ENCODE measurements at regions not wholly inside any gene's neighbourhood (a gene's known extent, or its start where the extent isn't known, plus 50 kb on each side); places are given as distances from the start of the nearest gene placed in this dataset.
"Not testable (repeated sequence)": the region's sequence is repeated elsewhere in the genome, so short reads cannot be mapped to it uniquely, and the experiment has no call there.

GRCh38 chr10:64374346-64374745 is 853.1 kb downstream of the REEP3 start:
- Mint-ChIP-seq H3K4me1 (no peaks in the 10 kb centered on the region), H3K36me3 (no peaks in the 10 kb centered on the region), H3K27me3 (no peaks in the 10 kb centered on the region), H3K4me3 (no peak overlapping the region), H3K9me3 (no peaks in the 10 kb centered on the region), H3K27ac (no peak overlapping the region)
- DNase-seq = no peak
- CTCF ChIA-PET = no interaction called here

GRCh38 chr10:64376167-64376566 is 855.0 kb downstream of the REEP3 start:
- Mint-ChIP-seq H3K4me1 (no peaks in the 10 kb centered on the region), H3K27me3 (no peaks in the 10 kb centered on the region), H3K4me3 (no peak overlapping the region), H3K27ac (no peak overlapping the region), H3K9me3 (no peaks in the 10 kb centered on the region), H3K36me3 (no peaks in the 10 kb centered on the region)
- CTCF ChIA-PET = no interaction called here
- no peak for DNase-seq

GRCh38 chr10:64379898-64380297 is 858.7 kb downstream of the REEP3 start:
- no peaks in the 10 kb centered on the region for H3K27me3 Mint-ChIP-seq

GRCh38 chr10:64385355-64385754 is 864.2 kb downstream of the REEP3 start:
- Mint-ChIP-seq H3K4me1 (no peaks in the 10 kb centered on the region), H3K9me3 (peaks cover 2% of the 10 kb centered on the region), H3K36me3 (no peaks in the 10 kb centered on the region), H3K27ac (no peak overlapping the region), H3K4me3 (no peak overlapping the region), H3K27me3 (no peaks in the 10 kb centered on the region)
- CTCF ChIA-PET = no interaction called here
- DNase-seq = no peak

More at GRCh38 chr10:64379898-64380297, 858.7 kb downstream of the REEP3 start:
- Mint-ChIP-seq H3K27ac (no peak overlapping the region), H3K9me3 (peaks cover 2% of the 10 kb centered on the region), H3K4me1 (no peaks in the 10 kb centered on the region), H3K4me3 (no peak overlapping the region), H3K36me3 (no peaks in the 10 kb centered on the region)
- no peak for DNase-seq
- CTCF ChIA-PET = no interaction called here

GRCh38 chr10:64394744-64395143 is 873.5 kb downstream of the REEP3 start:
- Mint-ChIP-seq H3K27me3 (no peaks in the 10 kb centered on the region), H3K36me3 (no peaks in the 10 kb centered on the region), H3K27ac (no peak overlapping the region), H3K4me1 (no peaks in the 10 kb centered on the region), H3K9me3 (peaks cover 2% of the 10 kb centered on the region), H3K4me3 (no peak overlapping the region)
- no peak for DNase-seq
- CTCF ChIA-PET = no interaction called here

- CTCF ChIA-PET = no interaction called here
- no peaks in the 10 kb centered on the region for H3K4me1 Mint-ChIP-seq
- H3K27me3 Mint-ChIP-seq = no peaks in the 10 kb centered on the region
- H3K36me3 Mint-ChIP-seq = no peaks in the 10 kb centered on the region
- H3K27ac Mint-ChIP-seq = no peak overlapping the region
- peaks cover 2% of the 10 kb centered on the region for H3K9me3 Mint-ChIP-seq
- H3K4me3 Mint-ChIP-seq = no peak overlapping the region
- DNase-seq = no peak
Observed at GRCh38 chr10:64396105-64396708, 875.0 kb downstream of the REEP3 start.

- Mint-ChIP-seq H3K36me3 (no peaks in the 10 kb centered on the region), H3K4me1 (no peaks in the 10 kb centered on the region), H3K27ac (no peak overlapping the region), H3K9me3 (no peaks in the 10 kb centered on the region), H3K27me3 (no peaks in the 10 kb centered on the region), H3K4me3 (no peak overlapping the region)
- no peak for DNase-seq
- CTCF ChIA-PET = no interaction called here
Observed at GRCh38 chr10:64397125-64397524, 875.9 kb downstream of the REEP3 start.

GRCh38 chr10:64408391-64409183 is 887.4 kb downstream of the REEP3 start:
- Mint-ChIP-seq H3K9me3 (peaks cover 4% of the 10 kb centered on the region), H3K4me1 (no peaks in the 10 kb centered on the region), H3K27ac (no peak overlapping the region), H3K36me3 (no peaks in the 10 kb centered on the region), H3K27me3 (no peaks in the 10 kb centered on the region), H3K4me3 (no peak overlapping the region)
- DNase-seq = no peak
- CTCF ChIA-PET = no interaction called here

- DNase-seq = no peak
- CTCF ChIA-PET = no interaction called here
- no peaks in the 10 kb centered on the region for H3K27me3 Mint-ChIP-seq
- peaks cover 4% of the 10 kb centered on the region for H3K9me3 Mint-ChIP-seq
- H3K27ac Mint-ChIP-seq = no peak overlapping the region
- no peaks in the 10 kb centered on the region for H3K36me3 Mint-ChIP-seq
- H3K4me1 Mint-ChIP-seq = no peaks in the 10 kb centered on the region
- no peak overlapping the region for H3K4me3 Mint-ChIP-seq
Observed at GRCh38 chr10:64409349-64409748, 888.1 kb downstream of the REEP3 start.

GRCh38 chr10:64416011-64416410 is 894.8 kb downstream of the REEP3 start:
- DNase-seq = no peak
- no peak overlapping the region for H3K27ac Mint-ChIP-seq
- H3K9me3 Mint-ChIP-seq = no peaks in the 10 kb centered on the region
- no peak overlapping the region for H3K4me3 Mint-ChIP-seq
- H3K4me1 Mint-ChIP-seq = no peaks in the 10 kb centered on the region
- CTCF ChIA-PET = no interaction called here
- no peaks in the 10 kb centered on the region for H3K36me3 Mint-ChIP-seq
- H3K27me3 Mint-ChIP-seq = no peaks in the 10 kb centered on the region

GRCh38 chr10:64419461-64419860 is 898.3 kb downstream of the REEP3 start:
- CTCF ChIA-PET = no interaction called here
- H3K9me3 Mint-ChIP-seq = no peaks in the 10 kb centered on the region

GRCh38 chr10:64426745-64427144 is 905.5 kb downstream of the REEP3 start:
- Mint-ChIP-seq H3K36me3 (no peaks in the 10 kb centered on the region), H3K27me3 (no peaks in the 10 kb centered on the region), H3K4me1 (no peaks in the 10 kb centered on the region), H3K27ac (no peak overlapping the region), H3K9me3 (no peaks in the 10 kb centered on the region), H3K4me3 (no peak overlapping the region)
- DNase-seq = no peak
- CTCF ChIA-PET = no interaction called here

More at GRCh38 chr10:64419461-64419860, 898.3 kb downstream of the REEP3 start:
- Mint-ChIP-seq H3K27ac (no peak overlapping the region), H3K36me3 (no peaks in the 10 kb centered on the region), H3K27me3 (no peaks in the 10 kb centered on the region), H3K4me3 (no peak overlapping the region), H3K4me1 (no peaks in the 10 kb centered on the region)
- no peak for DNase-seq

- Mint-ChIP-seq H3K4me1 (no peaks in the 10 kb centered on the region), H3K27me3 (no peaks in the 10 kb centered on the region), H3K9me3 (peaks cover 1% of the 10 kb centered on the region), H3K36me3 (no peaks in the 10 kb centered on the region), H3K27ac (no peak overlapping the region), H3K4me3 (no peak overlapping the region)
- DNase-seq = no peak
- CTCF ChIA-PET = no interaction called here
Observed at GRCh38 chr10:64430690-64431323, 909.6 kb downstream of the REEP3 start.

GRCh38 chr10:64441872-64442271 is 920.7 kb downstream of the REEP3 start:
- H3K4me3 Mint-ChIP-seq, DNase-seq, CTCF ChIA-PET, H3K27ac Mint-ChIP-seq, H3K27me3 Mint-ChIP-seq, H3K4me1 Mint-ChIP-seq, H3K36me3 Mint-ChIP-seq: not testable (repeated sequence)
- H3K9me3 Mint-ChIP-seq = peaks cover 15% of the 10 kb centered on the region

GRCh38 chr10:64444163-64444562 is 923.0 kb downstream of the REEP3 start:
- no peak overlapping the region for H3K4me3 Mint-ChIP-seq
- H3K27me3 Mint-ChIP-seq = no peaks in the 10 kb centered on the region
- peaks cover 10% of the 10 kb centered on the region for H3K9me3 Mint-ChIP-seq
- H3K36me3 Mint-ChIP-seq = no peaks in the 10 kb centered on the region
- CTCF ChIA-PET = no interaction called here
- no peak overlapping the region for H3K27ac Mint-ChIP-seq
- no peaks in the 10 kb centered on the region for H3K4me1 Mint-ChIP-seq
- no peak for DNase-seq

Data from activated naive CD4-positive, alpha-beta T cell treated with anti-CD3 and anti-CD28 coated beads, Interleukin-2, amount 10 ng/mL, durations not matched to agents 7 days and 5 days (primary cell).